RCC 7860 (cell line): ENCODE measurements at regions not wholly inside any gene's neighbourhood (a gene's known extent, or its start where the extent isn't known, plus 50 kb on each side); places are given as distances from the start of the nearest gene placed in this dataset.
A peak's percentile ranks its signal among the peaks of the same experiment; 100 is the strongest.
"Not testable (repeated sequence)": the region's sequence is repeated elsewhere in the genome, so short reads cannot be mapped to it uniquely, and the experiment has no call there.

Experiments used
- DNase-seq: peaks from one replicate; pipeline ENCODE4 v3.0.0-alpha.2; 2015; ENCODE audit warnings: low spot score
- FAIRE-seq: peaks from 2 replicates; lab custom pipeline; 2012; peaks lifted over from hg19 to GRCh38; lab: Jason Lieb, UNC

DNA sequence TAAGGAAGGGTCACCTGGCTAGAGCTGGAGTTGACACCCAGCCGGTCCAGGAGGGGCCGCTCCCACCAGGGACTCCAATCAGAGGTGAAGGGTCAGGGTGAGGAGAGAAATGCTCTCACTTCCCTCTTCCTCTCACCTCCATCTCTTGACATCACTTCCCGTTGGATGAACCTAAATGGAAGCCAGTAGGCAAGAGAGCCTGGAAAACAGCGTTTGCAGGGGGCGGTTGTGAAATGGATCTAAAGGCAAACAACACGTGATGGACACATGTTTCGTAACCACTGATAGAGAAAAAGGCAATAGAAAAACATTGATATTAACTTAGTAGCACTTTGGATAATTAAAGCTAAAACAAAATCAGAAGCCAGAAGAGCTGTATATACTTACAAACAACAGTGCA is 105.6 kb upstream of the FOXA2 start:
- DNase-seq (no peak), FAIRE-seq (no peak)

DNA sequence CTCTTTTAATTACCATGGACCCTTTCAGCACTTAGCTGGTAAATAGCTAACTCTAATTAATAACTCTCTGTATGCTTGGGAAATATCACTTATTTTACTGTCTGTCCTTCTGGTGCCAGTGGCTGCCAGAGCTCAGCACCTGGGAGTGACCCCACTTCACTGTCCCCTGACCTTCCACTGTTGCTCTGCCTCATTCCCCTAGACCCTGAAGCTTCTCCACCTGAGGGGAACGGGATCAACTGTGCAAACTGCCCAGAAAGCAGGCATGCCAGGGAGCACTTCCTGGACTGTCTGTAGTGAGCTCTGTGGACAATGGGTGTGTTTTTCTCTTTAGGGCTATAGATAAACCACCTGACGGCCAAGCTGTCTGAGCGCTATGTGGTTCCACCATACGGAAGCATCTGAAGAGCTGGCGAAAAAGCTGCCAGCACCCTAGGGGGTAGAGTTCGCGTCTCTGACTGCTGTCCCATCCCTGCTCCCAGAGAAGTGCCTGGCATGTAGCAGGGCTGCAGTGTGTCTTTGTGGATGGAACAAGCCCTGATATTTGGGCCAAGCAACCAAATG is 106.3 kb upstream of the FOXA2 start:
- FAIRE-seq (no peak), DNase-seq (no peak)

DNA sequence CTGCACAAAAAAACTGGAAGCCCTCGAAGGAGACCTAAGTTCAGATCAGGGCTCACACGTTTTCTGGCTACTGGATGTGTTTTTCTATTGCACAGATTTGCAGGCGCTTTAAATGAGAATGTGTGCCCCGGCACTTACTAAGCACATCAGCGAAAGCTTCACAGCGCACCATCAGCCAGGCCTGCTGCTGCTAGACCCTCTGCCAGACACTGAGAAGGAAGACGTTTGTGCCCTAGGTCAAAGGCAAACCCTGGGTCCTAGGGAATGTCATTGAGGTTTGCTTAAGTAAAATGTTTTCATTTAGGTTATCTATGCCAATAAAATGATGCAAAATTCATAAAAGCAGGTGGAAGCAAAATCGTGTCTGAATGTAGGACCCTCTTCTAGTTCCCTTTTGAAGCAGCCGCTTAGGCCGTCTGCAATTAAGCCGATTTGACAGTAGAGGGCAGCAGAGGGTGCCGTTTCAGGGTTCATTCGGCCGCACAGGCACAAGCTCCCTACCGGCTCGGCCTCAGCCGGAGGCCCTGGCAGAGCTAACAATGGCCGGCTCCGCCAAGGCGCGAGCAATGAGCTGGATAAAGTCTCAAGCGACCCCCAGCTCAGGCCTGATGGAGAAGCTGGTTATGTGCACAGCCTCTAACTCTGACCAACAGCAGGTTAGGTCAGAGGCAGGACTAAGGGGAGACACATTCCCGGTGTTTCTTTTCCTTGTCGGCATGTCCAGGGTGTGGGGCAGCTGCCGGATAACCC is 107.2 kb upstream of the FOXA2 start:
- peak; percentile 14 for FAIRE-seq
- DNase-seq = peak; percentile 46

DNA sequence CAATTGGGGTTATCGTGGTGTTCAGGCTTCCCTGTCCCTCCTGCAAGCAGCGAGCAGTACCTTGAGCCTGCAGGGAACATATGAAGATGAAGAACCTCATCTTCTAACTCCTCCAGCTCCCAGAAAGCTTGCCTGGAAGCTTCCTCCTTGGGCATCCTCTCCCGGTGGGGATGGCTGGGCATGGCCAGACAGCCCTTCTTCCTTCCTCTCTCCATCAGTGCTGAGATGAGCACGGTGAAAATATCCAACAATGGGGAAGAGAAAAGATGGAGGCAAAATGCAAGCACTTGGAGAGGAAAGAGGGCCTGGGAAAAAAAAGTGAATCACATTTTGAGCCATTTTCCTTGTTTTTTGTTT is 107.7 kb upstream of the FOXA2 start:
- FAIRE-seq (no peak), DNase-seq (no peak)

DNA sequence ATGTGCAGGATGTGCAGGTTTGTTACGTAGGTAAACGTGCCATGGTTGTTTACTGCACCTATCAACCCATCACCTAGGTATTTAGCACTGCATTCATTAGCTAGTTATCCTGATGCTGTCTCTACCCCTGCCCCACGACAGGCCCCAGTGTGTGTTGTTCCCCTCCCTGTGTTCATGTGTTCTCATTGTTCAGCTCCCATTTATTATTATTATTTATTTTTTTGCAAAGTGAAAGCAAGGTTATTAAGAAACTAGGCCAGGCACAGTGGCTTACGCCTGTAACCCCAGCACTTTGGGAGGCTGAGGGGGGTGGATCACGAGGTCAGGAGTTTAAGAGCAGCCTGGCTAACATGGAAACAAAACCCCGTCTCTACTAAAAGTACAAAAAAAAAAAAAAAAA is 108.2 kb upstream of the FOXA2 start:
- DNase-seq, FAIRE-seq: not testable (repeated sequence)

DNA sequence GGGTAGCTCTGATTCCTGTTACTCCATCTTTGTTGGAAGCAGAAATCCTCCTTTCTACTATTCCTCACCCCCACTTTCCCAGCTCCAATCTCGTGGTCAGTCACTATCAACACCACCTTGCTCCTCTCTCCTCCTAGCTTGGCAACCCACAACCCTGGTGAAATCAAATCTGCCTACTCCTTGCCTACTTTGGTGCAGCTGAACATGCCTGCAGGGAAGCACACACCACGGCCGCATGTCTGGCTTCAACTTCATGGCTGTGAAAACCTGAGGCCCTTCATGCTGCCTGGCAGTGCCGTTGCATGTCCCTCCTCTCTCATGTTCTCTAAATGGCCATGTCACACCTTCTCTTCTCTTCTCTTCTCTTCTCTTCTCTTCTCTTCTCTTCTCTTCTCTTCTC is 112.4 kb upstream of the FOXA2 start:
- FAIRE-seq = no peak
- no peak for DNase-seq

DNA sequence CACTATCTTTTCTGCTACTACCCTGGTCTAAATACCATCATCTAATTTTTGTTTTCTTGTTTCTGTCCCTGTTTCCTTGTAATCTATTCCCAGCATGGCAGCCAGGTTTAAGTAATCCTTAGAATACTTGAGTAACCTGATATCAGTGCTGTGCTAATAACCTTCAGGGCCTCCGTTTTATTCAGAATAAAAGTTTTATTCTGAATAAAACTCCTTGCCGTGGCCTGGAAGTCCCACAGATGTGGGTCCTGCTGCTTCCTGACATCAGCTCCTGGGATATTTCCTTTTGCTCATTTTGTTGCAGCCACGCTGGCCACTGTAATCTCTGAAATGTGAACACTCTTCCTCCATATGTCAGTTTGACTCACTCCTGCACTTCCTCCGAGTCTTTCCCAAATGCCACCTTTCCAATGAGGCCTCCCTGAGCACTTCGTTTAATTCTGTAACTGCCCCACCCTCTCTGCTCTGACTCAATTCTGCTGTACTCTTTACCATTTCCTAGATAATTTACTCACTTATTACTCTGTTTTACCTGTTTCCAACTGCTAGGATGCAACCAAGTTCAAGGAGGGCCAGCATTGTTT is 114.0 kb upstream of the FOXA2 start:
- DNase-seq (no peak), FAIRE-seq (no peak)

DNA sequence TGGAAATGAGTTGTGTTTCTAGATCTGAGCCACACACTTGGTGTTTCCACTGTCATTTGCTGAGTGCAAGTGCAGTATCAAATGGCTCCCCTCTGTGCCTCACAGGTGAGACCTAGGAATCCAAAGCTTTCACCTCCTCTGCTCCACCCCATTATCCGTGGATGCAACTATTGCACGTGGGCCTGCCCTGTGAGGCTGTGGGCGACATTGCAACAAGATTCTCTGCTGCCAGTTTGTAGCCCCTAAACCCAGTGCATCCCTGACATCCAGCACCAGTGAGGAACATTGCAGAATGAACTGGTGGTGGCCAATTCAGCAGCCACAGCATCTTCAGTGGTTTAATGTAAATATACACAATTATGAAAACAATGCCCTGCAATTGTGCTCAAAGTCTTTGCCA is 115.0 kb upstream of the FOXA2 start:
- no peak for FAIRE-seq

DNA sequence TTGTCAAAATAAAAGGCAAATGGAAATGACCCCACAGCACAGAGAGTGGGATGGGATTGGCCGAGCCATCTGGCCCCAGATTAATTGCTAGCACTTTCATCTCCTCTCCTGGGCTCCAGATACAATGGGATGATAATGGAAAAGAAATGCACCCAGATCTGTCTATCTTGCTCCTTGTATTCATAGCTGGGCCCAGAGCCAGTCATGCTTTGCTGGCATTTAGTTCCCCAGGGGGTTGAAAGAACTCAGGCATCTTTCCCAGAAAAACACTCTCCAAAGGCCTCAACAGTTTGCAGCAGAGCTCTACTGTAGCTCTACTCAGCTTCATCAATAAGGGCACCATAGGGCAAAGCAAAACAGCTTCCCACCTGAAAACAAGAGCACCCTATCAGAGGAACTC is 116.0 kb upstream of the FOXA2 start:
- no peak for DNase-seq

More for the DNA sequence above, 115.0 kb upstream of the FOXA2 start:
- DNase-seq = no peak

DNA sequence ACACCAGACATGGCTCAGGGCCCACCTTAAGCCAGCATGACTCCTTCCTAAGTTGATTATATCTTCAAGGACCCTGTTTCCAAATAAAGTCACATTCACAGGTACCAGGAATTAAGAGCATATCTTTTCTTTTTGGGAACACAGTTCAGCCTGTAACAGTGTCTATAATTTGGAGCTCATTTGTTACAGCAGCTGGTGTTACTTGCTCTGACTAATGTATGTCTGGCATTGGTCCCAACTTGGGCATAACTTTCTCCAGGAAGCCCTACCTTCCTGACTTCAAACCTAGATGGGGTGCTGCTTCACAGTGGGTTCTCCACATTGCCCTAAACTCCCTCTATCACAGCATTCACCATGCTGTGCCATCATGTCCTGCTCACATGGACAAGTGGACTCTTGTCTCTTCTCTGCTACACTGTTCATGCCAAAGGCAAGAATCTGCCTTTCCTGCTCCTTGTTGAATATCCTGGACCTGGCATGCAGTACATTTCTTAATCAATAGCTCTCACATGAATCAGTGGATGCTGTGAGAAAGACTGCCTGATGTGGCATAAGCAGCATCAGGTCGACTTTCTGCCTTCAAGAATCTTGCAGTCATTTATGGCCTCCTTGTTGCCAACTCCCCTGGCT is 117.4 kb upstream of the FOXA2 start:
- no peak for FAIRE-seq
- no peak for DNase-seq

More for the DNA sequence above, 116.0 kb upstream of the FOXA2 start:
- FAIRE-seq = no peak

DNA sequence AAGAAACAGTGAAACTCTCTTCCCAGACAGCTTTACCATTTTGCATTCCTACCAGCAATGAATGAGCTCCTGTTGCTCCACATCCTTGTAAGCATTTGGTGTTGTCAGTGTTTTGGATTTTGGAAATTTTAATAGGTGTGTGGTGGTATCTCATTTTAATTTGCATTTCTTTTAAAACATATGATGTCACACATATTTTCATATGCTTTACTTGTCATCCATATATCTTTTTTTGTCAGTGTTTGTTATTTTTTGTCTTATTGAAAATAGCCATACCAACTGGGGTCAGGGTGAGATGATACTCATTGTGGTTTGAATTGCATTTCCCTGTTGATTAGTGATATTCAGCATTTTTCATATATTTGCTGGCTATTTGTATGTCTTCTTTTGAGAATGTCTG is 119.5 kb upstream of the FOXA2 start:
- FAIRE-seq (no peak), DNase-seq (no peak)

DNA sequence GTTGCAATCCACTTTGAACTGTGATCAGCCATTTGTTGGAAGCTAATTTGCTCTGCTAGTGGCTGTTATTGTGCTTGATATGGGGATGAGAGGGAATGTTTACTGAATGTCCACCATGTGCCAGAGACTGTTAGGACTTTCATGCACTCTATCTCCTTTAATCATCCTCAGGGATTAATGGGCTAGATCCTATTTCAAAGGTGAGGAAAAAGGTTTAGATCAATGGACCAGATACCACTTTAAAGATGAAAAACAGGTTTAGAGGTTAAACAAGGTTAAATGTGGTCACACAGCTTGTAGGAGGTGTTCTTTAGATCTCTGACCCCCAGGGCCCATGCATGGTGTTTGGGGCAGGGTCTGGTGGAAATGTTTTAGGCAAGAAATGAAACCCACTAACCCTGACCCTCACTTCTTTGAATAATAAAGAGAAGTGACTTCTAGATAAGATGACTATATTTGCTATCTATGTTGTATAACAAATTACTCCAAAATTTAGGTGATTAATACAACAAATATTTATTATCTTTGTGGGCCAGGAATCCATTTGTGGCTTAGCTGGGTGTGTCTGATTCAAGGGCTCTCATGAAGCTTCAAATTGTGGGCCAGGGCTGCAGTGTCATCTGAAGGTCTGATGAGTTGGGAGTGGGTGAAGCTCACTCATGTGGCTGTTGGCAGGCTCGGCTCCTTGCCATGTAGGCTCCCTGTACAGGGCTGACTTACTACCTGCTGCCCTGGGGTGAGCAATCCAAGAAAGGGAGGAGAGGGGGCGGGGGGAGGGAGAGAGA is 127.8 kb upstream of the FOXA2 start:
- no peak for FAIRE-seq
- no peak for DNase-seq

DNA sequence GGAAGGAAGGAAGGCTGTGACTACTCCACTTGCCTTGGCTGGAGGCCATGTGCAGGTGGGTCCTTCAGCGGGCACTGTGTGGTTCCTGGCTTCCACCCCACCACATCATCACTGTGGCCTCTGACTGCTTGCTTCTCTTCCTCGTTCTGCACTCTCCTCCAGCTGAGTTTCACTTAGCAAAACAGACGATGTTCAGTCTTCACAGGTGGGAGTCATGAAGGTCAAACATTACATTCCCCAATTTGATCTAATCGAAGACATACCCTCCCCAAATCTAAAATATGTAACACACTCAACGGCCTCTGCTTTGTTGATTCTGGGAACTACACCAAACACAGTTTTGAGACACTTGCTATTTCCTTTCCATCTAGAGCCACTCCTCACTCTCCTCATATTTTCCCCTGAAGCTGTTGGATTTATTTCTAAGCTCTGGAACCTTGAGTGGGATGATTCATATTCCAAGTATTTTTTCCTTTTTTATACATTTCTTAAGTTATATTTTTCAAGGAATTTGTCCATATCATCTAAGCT is 132.5 kb upstream of the FOXA2 start:
- DNase-seq = no peak
- FAIRE-seq = no peak

DNA sequence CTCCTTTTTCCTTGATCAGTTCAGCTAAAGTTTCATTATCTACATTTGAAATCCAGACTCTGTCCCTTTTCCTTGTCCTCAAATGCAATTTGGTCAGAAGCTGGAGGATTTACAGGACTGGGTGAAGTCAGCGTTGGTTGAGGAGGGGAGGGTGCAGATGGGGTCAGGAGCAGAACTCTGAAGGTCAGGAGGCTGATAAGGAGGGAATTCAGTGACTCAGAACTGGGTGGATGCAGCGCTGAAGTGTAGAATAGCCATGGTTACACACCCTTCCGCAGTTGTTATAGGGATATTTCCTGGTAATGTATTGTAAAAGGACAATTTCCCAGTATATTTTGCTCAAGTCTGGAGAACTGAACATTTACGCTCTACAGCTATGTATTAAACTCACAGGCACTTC is 133.1 kb upstream of the FOXA2 start:
- DNase-seq (peak; percentile 52), FAIRE-seq (no peak)

DNA sequence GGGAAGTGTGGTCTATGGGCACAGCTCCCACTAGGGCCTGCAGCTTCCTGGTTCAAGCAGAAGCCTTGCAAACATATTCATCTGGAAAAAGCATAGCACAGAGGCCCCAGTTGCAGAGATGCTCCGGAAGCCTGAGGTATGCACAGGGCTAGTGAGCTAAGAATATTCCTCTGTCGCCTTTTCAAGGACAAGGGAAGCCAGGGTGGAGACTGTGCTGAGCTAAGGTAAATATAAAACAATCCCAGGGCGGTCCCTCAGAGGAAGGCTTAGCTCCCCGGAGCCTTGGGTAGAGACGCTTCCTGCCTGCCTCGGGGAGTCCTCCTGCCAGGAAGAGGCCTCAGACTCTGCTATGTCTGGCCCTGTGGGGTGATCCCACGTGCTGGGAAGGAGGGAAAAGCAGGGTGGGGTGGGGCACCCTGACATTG is 134.8 kb upstream of the FOXA2 start:
- FAIRE-seq (no peak), DNase-seq (no peak)

DNA sequence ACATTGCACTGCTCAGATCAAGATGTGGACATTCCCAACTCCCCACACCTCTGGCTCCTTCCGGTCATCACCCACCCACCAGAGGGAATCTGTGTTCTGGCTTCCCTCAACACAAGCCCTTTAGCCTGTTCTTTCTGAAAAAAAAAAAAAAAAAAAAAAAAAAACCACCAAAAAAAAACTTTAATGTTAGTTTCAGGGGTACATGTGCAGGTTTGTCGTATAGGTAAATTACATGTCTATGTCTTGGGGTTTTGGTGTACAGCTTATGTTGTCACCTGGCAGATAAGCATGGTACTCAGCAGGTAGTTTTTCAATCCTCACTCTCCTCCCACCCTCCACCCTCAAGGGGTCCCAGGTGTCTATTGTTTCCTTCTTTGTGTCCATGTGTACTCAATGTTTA is 135.8 kb upstream of the FOXA2 start:
- FAIRE-seq = no peak
- no peak for DNase-seq

DNA sequence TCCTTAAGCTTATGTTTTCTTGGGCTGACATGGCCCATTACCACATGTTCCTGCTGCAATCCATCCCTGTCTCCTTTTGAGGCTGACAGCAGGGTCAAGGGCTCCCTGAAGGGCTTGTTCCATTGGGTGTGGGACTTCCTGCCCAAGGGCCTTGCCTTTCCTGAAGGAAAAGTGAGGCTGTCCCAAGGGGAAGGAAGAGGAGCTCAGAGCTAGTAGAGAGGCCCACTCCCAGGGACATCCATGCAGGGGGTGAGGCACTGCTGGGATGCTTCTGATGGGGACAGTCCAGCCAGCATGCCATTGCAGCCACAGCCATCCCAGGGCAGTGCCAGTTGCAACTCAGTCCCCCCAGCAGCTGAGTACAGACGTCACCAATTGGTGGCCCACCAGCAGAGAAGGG is 138.4 kb upstream of the FOXA2 start:
- DNase-seq (no peak), FAIRE-seq (no peak)

DNA sequence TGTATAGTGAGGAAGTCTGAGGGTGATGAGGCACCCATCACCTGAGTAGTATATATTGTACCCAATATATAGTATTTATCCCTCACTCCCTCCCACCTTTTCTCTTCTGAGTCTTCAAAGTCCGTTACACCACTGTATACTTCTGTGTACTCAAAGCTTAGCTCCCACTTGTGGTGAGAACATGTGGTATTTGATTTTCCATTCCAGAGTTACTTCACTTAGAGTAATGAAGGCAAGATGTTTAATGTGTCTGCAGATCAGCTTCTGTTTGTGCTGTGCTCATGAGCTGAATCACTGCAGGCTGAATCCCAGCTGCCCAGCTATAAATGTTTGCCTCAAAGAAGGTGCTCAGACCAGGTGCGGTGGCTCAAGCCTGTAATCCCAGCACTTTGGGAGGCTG is 139.3 kb upstream of the FOXA2 start:
- DNase-seq = no peak
- FAIRE-seq = no peak

DNA sequence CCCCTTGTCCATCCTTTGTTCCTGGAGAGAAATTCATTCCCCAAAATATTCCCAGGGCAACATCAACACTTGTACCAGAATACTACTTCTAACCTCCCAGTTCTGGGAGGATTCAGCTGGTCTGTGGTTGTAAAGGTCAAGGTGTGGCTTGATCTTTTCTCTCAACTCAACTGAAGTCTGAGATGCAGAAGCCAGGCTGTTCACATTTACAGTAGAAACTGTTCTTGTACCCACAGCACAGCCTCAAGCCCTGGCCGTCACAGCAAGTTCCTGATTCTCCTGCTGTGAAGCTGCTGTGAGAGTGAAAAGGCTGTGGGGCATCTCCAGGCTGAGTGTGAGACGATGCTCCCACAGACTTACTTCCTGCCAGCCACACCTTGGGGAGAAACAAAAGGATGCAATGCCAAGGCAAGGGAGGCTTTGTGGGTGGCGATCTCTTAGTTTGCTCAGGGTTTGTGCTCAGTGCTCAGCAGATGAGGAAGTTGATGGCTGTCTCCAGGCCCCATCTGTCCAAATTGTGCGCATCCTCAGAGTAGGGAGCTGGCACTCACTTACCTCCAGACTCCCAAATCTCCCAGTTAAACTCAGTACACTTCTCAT is 143.9 kb upstream of the FOXA2 start:
- DNase-seq (no peak), FAIRE-seq (no peak)

DNA sequence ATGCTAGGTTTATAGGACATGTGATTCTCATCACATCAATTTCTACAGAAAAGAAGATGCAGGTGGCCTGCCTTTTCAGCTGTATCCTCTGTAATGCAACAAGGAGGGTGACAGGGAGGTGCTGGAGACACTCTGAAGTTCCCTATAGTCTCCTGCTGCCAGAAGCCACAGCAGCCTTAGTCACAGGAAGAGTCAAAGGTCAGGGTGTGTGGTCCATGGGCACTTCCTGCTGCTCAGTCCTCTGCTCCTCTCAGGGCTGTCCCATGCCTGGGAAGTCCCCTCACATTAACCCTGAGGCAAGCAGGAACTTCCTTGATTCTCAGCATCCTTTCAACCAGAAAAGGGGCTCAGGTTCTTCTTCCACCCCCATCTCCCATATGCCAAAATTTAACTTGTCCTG is 144.8 kb upstream of the FOXA2 start:
- DNase-seq = peak; percentile 81
- peak; percentile 50 for FAIRE-seq
